B cell (primary cell): ENCODE measurements at regions not wholly inside any gene's neighbourhood (a gene's known extent, or its start where the extent isn't known, plus 50 kb on each side); places are given as distances from the start of the nearest gene placed in this dataset.

Experiments
- ATAC-seq: fragments of 200-7000 bp; cut with Tn5 transposase; one replicate; pipeline ENCODE4 v1.10.0; 2021; ENCODE audit warnings: low read depth, mild to moderate bottlenecking, moderate number of reproducible peaks, moderate library complexity
- CTCF ChIA-PET: fragments of 350-600 bp; sonication (Branson Sonifier 250); formaldehyde crosslinking; loops from one replicate; lab custom pipeline; 2021; ENCODE audit warnings: antibody characterized with exemption, inconsistent platforms; lab: Charles Lee
- POLR2A ChIA-PET: fragments of 350-600 bp; sonication (Branson Sonifier 250); formaldehyde crosslinking; loops from one replicate; lab custom pipeline; 2021; ENCODE audit warnings: antibody characterized with exemption; lab: Charles Lee
- DNase-seq: peaks from one replicate; pipeline ENCODE4 v3.0.0; 2013
- H2AFZ ChIP-seq: 2 replicates; pipeline ENCODE4 v1.6.1; 2012; ENCODE audit warnings: mild to moderate bottlenecking, low read depth, low read length; ENCODE audit not compliant: insufficient read depth, poor library complexity, severe bottlenecking
- H3K27ac ChIP-seq, 2 donors: 1 replicate in 1 of 2; 2 replicates in 1 of 2; pipeline ENCODE4 v1.5.1; 2012 to 2013; ENCODE audit warnings: low read length in 2 of 2, mild to moderate bottlenecking in 2 of 2, moderate library complexity in 1 of 2
- H3K27me3 ChIP-seq, 4 experiments: fragments of 200-600 bp in 1 of 4; sonication (generic) in 1 of 4; replicated peaks in 1 of 4; 1 replicate in 2 of 4; 2 replicates in 2 of 4; pipeline versions ENCODE4 v1.6.1 to v1.7.0; 2013 to 2016; ENCODE audit warnings: low read length in 3 of 4, mild to moderate bottlenecking in 2 of 4, mixed read lengths in 1 of 4, moderate library complexity in 1 of 4; ENCODE audit not compliant: insufficient read depth in 4 of 4, control insufficient read depth in 3 of 4; ENCODE audit errors: control extremely low read depth in 1 of 4
- H3K36me3 ChIP-seq, 2 experiments: replicated peaks in 1 of 2; 1 replicate in 1 of 2; 2 replicates in 1 of 2; pipeline versions ENCODE4 v1.6.1 to v1.7.1; 2013; ENCODE audit warnings: low read length in 1 of 2; ENCODE audit not compliant: insufficient read depth in 2 of 2, control insufficient read depth in 1 of 2; ENCODE audit errors: control extremely low read depth in 1 of 2, extremely low read depth in 1 of 2
- H3K4me1 ChIP-seq, 2 donors: fragments of 200-600 bp in 1 of 2; sonication (generic) in 1 of 2; 1 replicate in 1 of 2; 2 replicates in 1 of 2; pipeline versions ENCODE4 v1.5.1 to v1.6.1; 2013 to 2017; ENCODE audit warnings: low read length in 2 of 2; ENCODE audit not compliant: control insufficient read depth in 2 of 2, insufficient read depth in 2 of 2
- H3K4me2 ChIP-seq: replicated peaks from 2 replicates; pipeline ENCODE3; 2012; ENCODE audit warnings: mild to moderate bottlenecking, low read depth, low read length; ENCODE audit not compliant: poor library complexity, severe bottlenecking
- H3K4me3 ChIP-seq, 5 experiments: fragments of 200-600 bp in 1 of 5; sonication (generic) in 1 of 5; 1 replicate in 3 of 5; 2 replicates in 2 of 5; pipeline versions ENCODE4 v1.5.1 to v1.7.0; 2011 to 2016; ENCODE audit warnings: low read length in 4 of 5, mild to moderate bottlenecking in 4 of 5, low read depth in 2 of 5, control low read depth in 1 of 5, moderate library complexity in 1 of 5; ENCODE audit not compliant: insufficient read depth in 1 of 5; ENCODE audit errors: control extremely low read depth in 1 of 5, extremely low read depth in 1 of 5
- H3K79me2 ChIP-seq: fragments of 200-600 bp; sonication (generic); one replicate; pipeline ENCODE4 v1.6.0; 2016; ENCODE audit warnings: low read length; ENCODE audit not compliant: control insufficient read depth, insufficient read depth
- H3K9ac ChIP-seq: fragments of 200-600 bp; sonication (generic); 2 replicates; pipeline ENCODE4 v1.6.1; 2017; ENCODE audit warnings: mild to moderate bottlenecking, low read length, moderate library complexity
- H3K9me3 ChIP-seq, 3 donors: one replicate each; pipeline versions ENCODE4 v1.6.1 to v1.7.1; 2013; ENCODE audit warnings: low read length in 2 of 3; ENCODE audit not compliant: control insufficient read depth in 2 of 3, insufficient read depth in 1 of 3; ENCODE audit errors: control extremely low read depth in 1 of 3
- H4K20me1 ChIP-seq: 2 replicates; pipeline ENCODE4 v1.6.0; 2012; ENCODE audit warnings: mild to moderate bottlenecking, low read length; ENCODE audit not compliant: insufficient read depth, control insufficient read depth, poor library complexity, severe bottlenecking
- H3K27ac Mint-ChIP-seq: one replicate; pipeline ENCODE4 v1.8.0; 2021; ENCODE audit warnings: mixed read lengths
- H3K27me3 Mint-ChIP-seq: one replicate; pipeline ENCODE4 v1.8.0; 2021; ENCODE audit warnings: mixed read lengths
- H3K4me1 Mint-ChIP-seq: one replicate; pipeline ENCODE4 v1.8.0; 2021; ENCODE audit warnings: mixed read lengths
- H3K4me3 Mint-ChIP-seq: one replicate; pipeline ENCODE4 v1.8.0; 2021; ENCODE audit warnings: mixed read lengths
- H3K9me3 Mint-ChIP-seq: one replicate; pipeline ENCODE4 v1.8.0; 2022; ENCODE audit warnings: mixed read lengths; ENCODE audit not compliant: insufficient read depth
- CTCF ChIP-seq: fragments of 200-600 bp; IDR thresholded peaks from one replicate; pipeline ENCODE4 v1.8.0; 2022; ENCODE audit warnings: antibody characterized with exemption, mild to moderate bottlenecking
- EZH2 ChIP-seq: IDR thresholded peaks from 2 replicates; pipeline ENCODE4 v1.6.1; 2012; ENCODE audit warnings: borderline replicate concordance, low read depth, mild to moderate bottlenecking, moderate library complexity, low read length; ENCODE audit not compliant: insufficient read depth, poor library complexity, severe bottlenecking
- WGBS: methylation state at CpG from one replicate; pipeline ENCODE4 v1.1.5; 2013; ENCODE audit warnings: missing lambda C conversion rate; ENCODE audit not compliant: insufficient coverage; 5-methylcytosine and 5-hydroxymethylcytosine counted together
- intact Hi-C: fragments of 100-400 bp; cut with micrococcal nuclease; formaldehyde crosslinking; loops from one replicate; pipeline ENCODE4 v1.10.0; 2022

- Histone ChIP-seq H4K20me1 (no peaks in the 10 kb centered on the region), H3K9me3 (no peaks in the 10 kb centered on the region), H2AFZ (no peak overlapping the region), H3K4me3 (no peak overlapping the region), H3K4me2 (no peak overlapping the region), H3K36me3 (no peaks in the 10 kb centered on the region), H3K27me3 (peaks cover 0 to 5% (median 0%) of the 10 kb centered on the region in 4 experiments), H3K9ac (no peak overlapping the region), H3K27ac (no peak overlapping the region), H3K79me2 (no peaks in the 10 kb centered on the region), H3K4me1 (no peaks in the 10 kb centered on the region)
- DNase-seq (no peak), ATAC-seq (no peak)
- WGBS = 94% methylated on average over 2 of the region's 3 CpGs
- Mint-ChIP-seq H3K4me3 (no peak overlapping the region), H3K9me3 (no peaks in the 10 kb centered on the region), H3K27me3 (peaks cover 32% of the 10 kb centered on the region), H3K4me1 (no peaks in the 10 kb centered on the region), H3K27ac (no peak overlapping the region)
- intact Hi-C loops = no loop called here
- no peak for TF ChIP-seq EZH2
- no peak for TF ChIP-seq CTCF
- ChIA-PET CTCF (no interaction called here), POLR2A (no interaction called here)
These were observed 84.8 kb upstream of the MYO3A start for GRCh38 chr10:25849268-25849667.

- Histone ChIP-seq H3K9me3 (no peaks in the 10 kb centered on the region), H3K4me2 (no peak overlapping the region), H3K4me1 (no peaks in the 10 kb centered on the region), H3K9ac (no peak overlapping the region), H3K36me3 (no peaks in the 10 kb centered on the region), H2AFZ (no peak overlapping the region), H3K27me3 (peaks cover 0 to 5% (median 1%) of the 10 kb centered on the region in 4 experiments), H4K20me1 (no peaks in the 10 kb centered on the region), H3K79me2 (no peaks in the 10 kb centered on the region), H3K4me3 (no peak overlapping the region), H3K27ac (no peak overlapping the region)
- intact Hi-C loops = no loop called here
- H3K4me3 Mint-ChIP-seq = no peak overlapping the region
- WGBS = 57% methylated on average over 3 of the region's 4 CpGs
- peaks cover 32% of the 10 kb centered on the region for H3K27me3 Mint-ChIP-seq
- no peaks in the 10 kb centered on the region for H3K9me3 Mint-ChIP-seq
- ChIA-PET CTCF (interaction anchor here (0.6 kb wide), 1 partner anchor 22 kb away, joined by 3 read pairs; no protein-coding TSS in a partner anchor), POLR2A (no interaction called here)
- TF ChIP-seq EZH2 = no peak
- H3K27ac Mint-ChIP-seq = no peak overlapping the region
- no peaks in the 10 kb centered on the region for H3K4me1 Mint-ChIP-seq
- ATAC-seq = no peak
- DNase-seq = no peak
These were observed 84.0 kb upstream of the MYO3A start for GRCh38 chr10:25849988-25850387.
